GM18499 (cell line): ENCODE measurements at regions not wholly inside any gene's neighbourhood (a gene's known extent, or its start where the extent isn't known, plus 50 kb on each side); places are given as distances from the start of the nearest gene placed in this dataset.
"Not testable (repeated sequence)": the region's sequence is repeated elsewhere in the genome, so short reads cannot be mapped to it uniquely, and the experiment has no call there.

Experiments
- ATAC-seq: cut with Tn5 transposase; IDR thresholded peaks from one replicate; pipeline ENCODE4 v1.9.1; 2021; ENCODE audit warnings: moderate number of reproducible peaks; ENCODE audit not compliant: insufficient read depth, unreplicated experiment

DNA sequence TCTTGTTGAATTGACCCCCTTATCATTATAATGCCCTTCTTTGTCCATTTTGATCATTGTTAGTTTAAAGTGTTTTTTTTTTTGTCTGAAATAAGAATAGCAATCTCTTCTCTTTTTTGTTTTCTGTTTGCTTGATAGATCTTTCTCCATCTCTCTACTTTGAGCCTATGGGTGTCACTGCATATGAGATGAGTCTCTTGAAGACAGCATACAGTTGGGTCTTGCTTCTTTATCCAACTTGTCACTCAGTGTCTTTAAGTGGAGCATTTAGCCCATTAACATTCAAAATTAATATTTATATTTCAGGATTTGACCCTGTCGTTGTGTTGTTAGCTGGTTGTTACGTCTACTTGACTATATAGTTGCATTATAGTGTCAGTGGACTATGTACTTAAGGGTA is 135.4 kb downstream of the HMHB1 start:
- no peak for ATAC-seq

DNA sequence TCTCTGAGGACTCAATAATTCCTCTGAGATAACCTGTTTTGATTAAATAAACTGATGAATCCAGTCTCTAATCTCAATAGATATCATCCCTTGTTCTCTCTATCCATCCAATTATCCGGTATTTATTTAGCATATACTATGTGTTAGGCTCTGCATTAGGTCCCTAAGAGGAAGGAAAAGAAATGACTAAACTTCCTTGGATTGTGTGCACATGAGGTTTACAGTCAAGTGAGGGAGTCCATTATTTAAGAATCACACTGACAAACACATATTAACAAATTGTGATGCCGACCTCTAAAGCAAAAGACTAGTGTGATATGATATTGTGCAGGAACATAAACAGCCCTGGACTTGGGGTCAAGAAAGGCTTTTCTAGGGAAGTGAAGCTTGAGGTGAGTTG is 140.8 kb downstream of the HMHB1 start:
- ATAC-seq, result no peak

DNA sequence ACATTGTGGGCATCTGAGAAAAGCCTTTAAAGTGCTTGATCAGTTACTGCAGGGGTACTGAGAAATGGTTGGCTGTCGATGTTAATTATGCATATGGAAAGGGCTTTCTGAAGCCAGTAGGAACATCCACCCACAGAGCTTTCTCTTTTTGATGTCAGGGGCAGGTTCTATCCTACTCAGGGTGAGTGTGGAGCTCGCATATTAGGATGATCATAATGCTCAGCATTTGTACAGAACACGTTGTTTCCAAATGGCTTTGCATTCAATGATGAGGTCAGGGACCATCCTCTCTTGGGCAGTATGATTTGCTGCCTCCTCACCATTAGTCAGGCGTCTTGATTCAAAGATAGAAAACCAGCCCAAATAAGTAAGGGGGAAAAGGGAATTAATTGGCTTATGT is 141.9 kb downstream of the HMHB1 start:
- no peak for ATAC-seq

DNA sequence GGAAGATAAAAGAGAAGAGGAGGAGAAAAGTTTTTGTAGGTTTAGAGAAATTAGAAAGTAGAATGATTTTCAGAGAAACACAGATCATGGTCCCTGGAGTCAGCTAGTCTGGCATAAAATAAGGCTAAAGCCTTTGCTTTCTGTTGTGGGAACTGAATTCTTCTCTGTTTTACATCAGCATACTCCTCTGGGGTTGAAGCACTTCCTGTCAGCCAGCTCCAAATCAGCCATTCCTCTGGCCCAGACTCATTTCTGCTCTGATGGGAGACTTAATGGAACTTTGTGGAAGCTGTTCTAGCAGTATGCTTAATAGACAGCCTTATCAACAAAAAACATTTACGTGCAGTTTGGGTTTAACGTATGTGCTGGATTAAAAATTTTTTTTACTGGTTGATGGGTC is 143.2 kb downstream of the HMHB1 start:
- no peak for ATAC-seq

DNA sequence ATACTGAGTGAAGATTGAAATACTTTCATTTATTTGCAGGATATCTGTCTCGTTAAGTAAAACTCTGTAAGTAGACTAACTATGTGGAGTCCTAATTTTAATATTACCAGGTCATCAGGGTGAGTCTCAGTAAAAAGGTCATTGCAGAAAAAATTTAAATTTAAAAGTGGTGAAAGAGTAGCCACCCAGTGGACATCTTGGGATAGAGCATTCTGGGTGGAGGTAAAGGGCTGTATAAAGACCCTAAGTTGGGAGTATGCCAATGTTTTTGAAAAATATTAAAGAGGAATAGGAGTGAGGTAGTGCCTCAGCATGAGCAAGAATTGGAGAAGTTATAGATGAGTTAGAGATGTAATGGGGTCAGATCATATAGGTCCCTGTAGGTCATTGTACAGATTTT is 145.5 kb downstream of the HMHB1 start:
- no peak for ATAC-seq

DNA sequence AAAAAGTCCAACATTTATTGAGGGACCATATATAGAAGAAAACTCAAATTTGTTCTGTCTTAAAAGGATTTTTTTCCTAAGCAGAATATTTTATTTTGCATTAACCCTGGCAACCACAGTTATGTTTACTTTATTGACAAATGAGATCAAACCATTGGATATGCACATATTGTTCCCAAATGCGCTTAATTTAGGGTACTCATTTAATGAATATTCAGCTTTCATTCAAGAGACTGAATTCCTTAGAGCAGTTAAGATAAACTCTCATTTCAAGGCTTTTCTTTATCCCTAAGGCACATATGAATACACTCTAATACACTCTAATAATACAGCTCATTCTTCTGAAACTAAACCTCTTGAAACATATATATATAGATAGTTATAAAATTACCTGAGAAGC is 150.2 kb downstream of the HMHB1 start:
- ATAC-seq, result no peak

DNA sequence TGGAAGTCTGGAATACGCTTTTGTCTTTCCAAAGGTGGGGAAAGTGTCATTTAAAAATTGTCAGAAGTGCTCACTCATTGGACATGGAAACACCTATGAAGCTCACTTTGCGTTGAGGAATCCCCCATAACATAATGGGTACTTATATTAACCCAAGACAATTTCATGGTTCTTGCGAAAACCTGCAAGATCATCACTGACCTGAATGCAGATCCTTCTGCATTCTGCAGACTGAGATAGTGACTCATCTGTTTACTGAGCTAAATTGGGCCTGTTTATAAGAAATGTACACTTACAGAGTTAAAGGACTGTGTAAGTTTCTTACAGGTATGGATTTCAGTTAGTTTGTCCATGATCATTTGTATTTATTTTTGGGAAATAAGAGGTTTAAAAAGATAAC is 153.0 kb downstream of the HMHB1 start:
- ATAC-seq, result no peak

DNA sequence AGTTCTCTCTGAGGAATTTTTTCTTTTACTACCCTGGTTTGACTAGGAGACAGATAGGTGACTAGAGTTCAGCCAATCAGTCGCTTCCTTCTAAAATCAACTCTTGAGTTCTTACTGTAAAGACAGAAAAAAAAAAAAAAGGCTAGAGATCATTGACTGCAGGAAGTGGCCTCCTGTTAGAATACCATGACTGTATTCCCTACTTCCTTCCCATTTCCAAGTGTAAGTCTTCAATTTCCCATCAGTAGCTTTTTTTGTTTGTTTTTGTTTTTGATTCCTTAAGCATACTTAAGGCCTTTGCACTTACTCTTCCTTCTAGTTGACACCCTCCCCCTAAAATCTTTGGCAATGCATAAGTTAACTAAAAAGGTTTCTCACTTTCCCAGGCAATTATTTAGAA is 154.3 kb downstream of the HMHB1 start:
- ATAC-seq, result no peak

DNA sequence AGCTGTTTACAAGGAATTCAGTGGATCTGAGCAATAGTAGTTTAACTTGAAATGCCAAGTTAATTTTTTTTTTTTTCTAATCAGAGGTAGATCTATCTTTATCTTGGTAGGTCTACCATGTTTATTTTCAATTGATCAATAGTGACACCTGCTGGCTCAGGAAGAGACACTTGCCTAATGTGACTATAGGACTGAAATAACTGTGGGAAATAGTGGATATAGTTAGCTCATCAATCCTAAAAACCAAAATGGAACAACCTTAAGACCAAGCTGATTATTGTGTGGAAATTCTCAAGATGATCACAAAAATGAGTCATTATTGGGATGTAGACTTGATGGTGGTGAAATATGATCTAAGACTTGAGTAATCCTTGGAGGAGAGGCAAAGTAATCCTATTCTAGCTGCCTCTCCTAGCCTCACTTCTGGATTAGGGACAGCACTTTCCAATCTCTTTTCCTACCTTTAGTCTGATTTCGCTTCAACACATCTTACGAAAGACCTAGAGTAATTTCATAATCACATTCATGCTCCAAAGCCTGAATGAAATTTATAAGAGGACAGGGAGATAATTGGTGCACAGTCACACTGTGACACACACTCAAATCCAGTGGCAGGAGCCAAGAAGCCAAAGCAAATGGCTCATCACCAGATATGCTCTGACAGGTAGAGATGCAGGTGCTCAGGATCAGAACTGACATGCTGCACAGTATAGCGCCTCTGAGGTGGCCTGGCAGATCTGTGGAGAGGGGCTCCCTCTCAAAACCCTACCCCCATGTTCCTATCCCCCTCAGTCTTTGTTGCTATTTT is 156.3 kb downstream of the HMHB1 start:
- no peak for ATAC-seq

DNA sequence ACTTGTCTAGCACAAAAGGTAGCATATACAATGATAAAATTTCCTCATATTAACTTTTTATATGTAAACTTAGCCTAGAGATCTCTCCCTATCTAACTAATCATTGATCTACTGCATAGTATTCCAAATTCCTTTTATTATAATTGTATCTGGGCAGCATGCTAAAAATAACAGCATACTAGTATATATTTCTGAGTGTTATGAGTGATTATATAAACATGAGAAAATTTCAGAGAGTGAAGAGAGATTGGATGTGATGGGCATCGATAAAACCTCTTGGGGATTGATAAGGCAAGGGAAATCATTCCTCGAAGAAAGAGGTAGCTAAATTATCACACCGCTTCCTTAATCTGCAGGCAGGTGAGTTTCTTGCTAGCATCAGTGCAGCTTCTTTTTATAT is 158.2 kb downstream of the HMHB1 start:
- no peak for ATAC-seq

DNA sequence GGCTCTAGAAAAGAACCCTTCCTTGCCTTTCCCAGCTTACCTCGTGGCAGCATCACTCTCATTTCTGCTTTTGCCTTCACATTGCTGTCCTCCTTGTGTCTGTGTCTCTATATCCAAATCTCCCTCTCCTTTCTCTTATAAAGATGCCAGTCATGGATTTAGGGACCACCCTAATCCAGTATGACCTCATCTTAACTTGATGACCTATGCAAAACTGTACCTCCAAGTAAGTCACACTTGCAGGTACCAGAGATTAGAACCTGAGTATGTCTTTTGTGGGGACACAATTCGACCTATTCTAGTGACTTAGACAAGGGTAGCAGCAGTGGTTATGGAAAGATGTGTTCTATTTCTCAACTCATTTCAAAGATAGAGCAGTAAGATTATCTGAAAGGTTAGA is 160.1 kb downstream of the HMHB1 start:
- no peak for ATAC-seq

DNA sequence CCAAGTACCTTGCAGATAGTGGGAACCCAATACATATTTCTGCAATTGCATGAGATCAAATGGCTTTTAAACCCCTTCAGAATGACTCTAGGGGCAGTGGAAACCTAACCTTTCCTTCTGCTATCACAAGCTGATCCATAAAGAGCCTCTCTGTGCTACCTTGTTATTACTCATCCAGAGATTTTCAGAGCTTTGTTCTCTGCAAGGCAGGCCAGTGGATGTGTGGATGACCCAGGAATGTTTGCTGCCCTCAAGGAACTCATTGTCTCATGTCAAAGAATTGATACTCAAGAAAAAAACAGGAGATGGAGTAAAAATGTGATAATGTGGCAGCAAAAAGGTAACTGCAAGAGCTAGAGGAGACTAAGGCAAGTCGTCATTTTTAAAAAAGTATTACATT is 164.1 kb downstream of the HMHB1 start:
- no peak for ATAC-seq

DNA sequence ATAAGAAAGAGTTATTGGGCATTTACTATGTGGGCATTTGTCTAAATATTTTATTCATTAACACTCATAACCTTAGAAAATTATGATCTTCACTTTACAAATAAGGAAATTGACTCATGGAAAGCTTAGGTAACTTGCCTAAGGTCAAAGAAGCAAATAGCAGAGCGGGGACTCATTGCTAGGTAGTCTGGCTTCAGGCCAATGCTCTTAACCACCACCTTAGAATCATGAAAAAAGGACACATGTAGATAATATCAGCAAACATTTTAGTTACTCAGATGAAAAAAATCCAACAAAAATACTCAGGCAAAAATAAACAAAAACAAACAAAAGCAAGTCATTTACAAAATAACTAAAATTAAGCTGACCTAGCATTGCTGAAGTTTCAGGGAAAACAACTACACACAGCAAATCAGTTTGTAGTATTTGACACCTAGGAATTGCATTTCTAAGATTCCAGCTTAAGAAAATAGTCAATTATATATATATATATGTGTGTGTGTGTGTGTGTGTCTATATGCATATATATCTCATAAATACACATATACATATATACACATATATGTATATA is 166.0 kb downstream of the HMHB1 start:
- no peak for ATAC-seq

DNA sequence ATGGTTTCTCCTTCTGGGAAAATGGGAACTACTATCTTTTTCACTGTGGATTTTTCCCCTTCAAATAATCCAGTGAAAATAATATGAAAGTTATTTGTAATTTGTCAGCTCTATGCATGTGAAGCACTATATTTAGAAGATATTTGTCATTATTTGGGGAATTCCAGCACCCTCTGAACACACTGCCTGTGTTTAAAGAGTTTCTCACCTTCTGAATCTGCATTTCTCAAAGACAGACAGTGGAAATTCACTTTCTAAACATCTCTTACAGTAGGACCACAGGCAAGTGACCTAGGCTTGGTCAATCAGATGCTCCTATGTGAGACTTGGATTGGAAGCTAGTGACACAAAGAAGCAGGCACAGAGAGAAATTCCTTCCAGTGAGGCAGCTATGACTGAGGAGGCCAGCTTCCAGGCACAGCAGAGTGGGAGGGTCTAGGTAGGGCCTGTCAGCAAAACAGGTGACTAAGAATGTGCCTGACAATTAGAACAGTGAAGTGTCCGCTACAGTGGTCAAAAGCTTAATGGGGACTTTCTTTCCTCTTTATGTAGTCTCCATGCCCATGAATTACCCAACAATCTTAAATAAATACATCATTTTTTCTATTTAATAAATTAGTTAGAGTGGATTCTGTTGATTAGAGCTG is 167.2 kb downstream of the HMHB1 start:
- peak; percentile 70 for ATAC-seq

DNA sequence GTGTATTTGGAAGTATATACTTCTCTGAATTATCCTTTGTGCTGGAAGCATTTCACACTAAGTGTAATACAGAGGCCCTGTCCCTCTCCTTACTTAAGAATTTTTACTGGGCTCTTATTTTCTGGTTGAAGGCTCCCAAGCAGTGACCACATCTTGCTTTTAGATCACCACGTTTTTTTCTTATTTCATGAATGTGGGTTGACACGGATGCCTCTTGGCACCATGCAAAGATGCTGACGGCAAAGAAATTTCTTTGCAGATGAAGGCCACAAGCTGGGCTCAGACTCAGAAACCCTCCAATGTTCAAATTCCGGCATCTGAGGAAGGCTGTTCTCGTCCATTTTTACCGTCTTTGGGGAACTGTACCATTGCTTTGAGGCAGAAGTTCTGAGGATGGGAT is 168.5 kb downstream of the HMHB1 start:
- ATAC-seq, result no peak

DNA sequence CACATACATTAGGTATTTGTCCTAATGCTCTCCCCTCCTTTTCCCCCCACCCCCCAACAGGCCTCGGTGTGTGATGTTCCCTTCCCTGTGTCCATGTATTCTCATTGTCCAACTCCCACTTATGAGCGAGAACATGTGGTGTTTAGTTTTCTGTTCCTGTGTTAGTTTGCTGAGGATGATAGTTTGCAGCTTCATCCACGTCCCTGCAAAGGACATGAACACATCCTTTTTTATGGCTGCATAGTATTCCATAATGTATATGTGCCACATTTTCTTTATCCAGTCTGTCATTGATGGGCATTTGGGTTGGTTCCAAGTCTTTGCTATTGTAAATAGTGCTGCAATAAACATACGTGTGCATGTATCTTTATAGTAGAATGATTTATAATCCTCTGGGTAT is 171.0 kb downstream of the HMHB1 start:
- not testable (repeated sequence) for ATAC-seq

DNA sequence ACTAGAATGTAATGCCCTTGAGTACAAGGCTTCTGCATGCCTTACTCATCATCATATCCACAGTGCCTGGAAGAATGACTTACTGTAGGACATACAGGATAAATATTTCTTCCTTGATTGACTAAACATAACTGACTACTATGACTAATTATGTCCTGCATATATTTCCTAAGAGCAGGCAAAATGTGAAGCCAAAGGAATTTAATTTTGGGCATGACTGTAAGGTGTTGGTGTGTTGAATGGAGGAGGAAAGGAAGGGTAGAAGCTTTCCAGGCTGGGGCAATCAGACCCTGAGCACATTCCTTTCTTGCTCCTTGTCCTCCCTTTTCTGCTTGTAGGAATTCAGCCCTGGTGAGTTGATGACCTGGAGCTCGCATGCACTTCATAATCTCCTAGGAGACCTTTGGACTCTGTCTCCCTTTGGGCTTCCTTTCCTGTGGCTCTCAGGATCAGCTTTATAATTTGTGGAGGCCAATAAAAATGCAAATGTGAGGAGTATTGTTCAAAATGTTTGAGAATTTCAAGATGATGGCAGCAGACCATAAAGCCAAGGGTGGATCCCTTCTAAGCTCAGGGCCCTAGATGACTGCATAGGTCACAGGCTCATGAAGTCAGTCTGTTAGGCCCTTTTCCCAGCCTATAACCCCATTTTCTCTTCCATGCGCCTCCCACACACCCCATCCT is 174.0 kb downstream of the HMHB1 start:
- no peak for ATAC-seq

DNA sequence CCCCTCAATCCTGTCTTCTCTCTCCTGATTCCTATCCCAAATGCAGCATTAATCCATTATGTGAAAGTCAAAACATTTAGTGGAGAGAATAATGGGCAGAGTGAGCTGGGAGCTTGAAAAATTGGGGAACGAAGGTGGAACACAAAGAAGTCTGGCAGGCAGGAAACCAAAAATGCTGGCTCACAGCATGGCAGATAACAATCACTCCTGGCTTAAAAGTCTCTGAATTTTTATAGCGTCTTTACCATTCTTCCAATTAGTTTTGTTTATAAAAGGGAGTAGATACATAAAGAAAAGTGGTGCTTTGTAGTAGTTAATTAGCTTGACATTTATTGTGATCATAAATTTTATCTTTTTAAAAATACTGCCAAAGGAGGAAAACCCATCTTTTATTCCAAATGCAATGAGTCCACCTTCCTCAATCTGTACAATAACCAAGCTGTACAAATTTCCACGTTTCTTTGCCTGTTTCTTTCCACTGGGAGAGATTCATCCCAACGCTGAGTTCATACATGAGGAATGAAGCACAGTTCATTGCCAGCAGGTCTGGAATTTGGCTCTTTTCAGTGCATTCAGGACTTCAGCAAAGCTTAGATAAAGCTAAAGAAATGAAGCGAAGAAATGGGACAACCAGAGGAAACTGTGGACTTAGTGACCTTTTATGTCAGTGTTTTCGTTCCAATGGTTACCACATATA is 174.7 kb downstream of the HMHB1 start:
- ATAC-seq, result no peak

DNA sequence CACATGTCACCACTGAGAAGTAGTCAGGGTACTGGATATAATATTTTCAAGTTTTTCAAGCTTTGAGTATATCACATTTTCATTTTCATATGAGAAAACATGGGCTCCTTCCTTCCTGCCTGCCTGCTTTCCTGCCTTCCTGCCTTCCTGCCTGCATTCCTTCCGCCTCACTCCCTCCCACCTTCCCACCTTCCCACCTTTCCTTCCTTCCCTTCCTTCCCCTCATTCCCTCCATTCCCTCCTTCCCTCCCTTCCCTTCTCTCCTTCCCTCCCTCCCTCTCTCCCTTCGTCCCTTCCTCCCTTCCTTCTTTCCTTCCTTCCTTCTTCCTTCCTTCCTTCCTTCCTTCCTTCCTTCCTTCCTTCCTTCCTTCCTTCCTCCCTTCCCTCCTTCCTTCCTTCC is 175.3 kb downstream of the HMHB1 start:
- no peak for ATAC-seq

DNA sequence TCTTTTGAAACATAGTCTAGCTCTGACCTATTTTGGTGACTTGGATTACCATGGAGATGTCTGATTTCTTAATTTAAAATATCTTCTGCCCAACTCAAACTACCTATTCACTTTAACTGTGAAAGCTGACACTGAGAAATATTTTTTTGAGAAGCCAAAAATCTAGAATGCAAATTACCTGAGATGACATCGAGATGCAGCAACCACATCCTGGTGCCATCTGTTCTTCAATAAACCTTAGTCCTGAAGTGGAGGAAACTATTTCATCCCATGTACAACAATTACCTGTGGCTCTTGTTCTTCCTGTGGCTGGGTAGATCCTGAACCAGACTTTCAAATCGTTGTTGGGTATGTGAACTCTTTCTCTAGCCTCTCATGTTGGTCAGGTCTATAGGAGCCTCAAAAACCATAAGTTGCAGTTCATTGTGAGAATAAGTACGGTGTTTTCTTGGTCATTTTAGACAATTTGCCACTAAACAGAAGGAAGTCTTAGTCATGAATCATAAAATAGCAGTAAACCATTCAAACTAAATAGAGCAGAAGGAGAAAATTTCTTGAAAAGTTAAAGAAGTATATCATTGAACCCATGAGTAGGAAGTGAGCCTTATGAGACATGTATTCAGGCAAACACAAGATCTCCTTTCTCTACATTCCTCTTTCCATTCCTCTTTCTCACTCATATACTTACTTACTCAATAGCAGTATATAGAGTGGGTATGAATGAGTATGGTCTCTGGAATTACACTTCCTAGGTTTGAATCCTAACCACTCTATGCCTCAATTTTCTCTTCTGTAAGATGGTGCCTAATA is 176.0 kb downstream of the HMHB1 start:
- ATAC-seq, result no peak
